ENCODE measurements at regions not wholly inside any gene's neighbourhood (a gene's known extent, or its start where the extent isn't known, plus 50 kb on each side); places are given as distances from the start of the nearest gene placed in this dataset.

DNA sequence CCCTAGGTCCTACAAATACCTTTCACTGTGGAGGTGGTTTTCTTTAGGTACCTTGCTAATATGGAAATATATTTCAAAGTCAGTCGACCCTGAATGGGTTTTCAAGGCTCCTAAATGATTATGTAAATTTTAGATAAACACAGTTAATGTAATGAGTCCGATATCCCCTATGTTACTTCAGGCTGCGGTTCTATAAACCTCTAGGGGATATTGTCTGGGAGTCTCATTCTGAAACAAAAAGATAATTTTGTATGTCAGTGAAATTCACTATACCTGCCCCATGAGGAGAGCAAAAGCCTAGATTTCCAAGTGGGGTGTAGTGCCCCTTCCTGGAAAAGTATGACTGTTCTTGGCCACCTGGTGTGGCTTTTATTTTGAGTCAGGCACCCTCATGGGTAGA lies 377.3 kb downstream of the ICE1 start:
- H2BK12ac ChIP-seq (ENCODE audit: insufficient read length, low read depth, low read length) = no peak overlapping the region
- H3K9me3 Mint-ChIP-seq = peaks cover 0 to 4% of the 10 kb centered on the region in 2 experiments; a peak in 2 of 5 replicates
- WGBS (ENCODE audit: extremely low coverage, insufficient read length, low lambda C conversion rate) = no CpG with 5 or more reads among the region's 3 CpGs
- H3K23ac ChIP-seq (ENCODE audit: insufficient read length, low read depth, low read length) = no peak overlapping the region
- TF ChIP-seq, protein P1, sequence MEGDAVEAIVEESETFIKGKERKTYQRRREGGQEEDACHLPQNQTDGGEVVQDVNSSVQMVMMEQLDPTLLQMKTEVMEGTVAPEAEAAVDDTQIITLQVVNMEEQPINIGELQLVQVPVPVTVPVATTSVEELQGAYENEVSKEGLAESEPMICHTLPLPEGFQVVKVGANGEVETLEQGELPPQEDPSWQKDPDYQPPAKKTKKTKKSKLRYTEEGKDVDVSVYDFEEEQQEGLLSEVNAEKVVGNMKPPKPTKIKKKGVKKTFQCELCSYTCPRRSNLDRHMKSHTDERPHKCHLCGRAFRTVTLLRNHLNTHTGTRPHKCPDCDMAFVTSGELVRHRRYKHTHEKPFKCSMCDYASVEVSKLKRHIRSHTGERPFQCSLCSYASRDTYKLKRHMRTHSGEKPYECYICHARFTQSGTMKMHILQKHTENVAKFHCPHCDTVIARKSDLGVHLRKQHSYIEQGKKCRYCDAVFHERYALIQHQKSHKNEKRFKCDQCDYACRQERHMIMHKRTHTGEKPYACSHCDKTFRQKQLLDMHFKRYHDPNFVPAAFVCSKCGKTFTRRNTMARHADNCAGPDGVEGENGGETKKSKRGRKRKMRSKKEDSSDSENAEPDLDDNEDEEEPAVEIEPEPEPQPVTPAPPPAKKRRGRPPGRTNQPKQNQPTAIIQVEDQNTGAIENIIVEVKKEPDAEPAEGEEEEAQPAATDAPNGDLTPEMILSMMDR (conservative IDR thresholded peaks at IDR 0.05) = no peak
- H3K36me3 Mint-ChIP-seq (ENCODE audit: insufficient read depth in 1 of 3, low read depth in 3 of 3) = peaks cover 0 to 2% (median 0%) of the 10 kb centered on the region in 3 experiments; a peak in 2 of 7 replicates
- H4K20me1 ChIP-seq (ENCODE audit: control insufficient read depth, insufficient read depth, insufficient read length) = no peaks in the 10 kb centered on the region
- no peak overlapping the region for H3K4me3 Mint-ChIP-seq
- no peaks in the 10 kb centered on the region for H3K27me3 Mint-ChIP-seq (ENCODE audit: low read depth)
- H3K27ac ChIP-seq (ENCODE audit: insufficient read length, low read depth, low read length) = no peak overlapping the region
- no peaks in the 10 kb centered on the region for H3K23me2 ChIP-seq (ENCODE audit: insufficient read length, low read depth, low read length, poor library complexity, severe bottlenecking)
- H2AFZ ChIP-seq (ENCODE audit: low read length) = no peak overlapping the region
- no peak overlapping the region for H4K5ac ChIP-seq (ENCODE audit: insufficient read length, low read depth, low read length)
- no peak overlapping the region for H3K4me2 ChIP-seq (ENCODE audit: insufficient read depth, insufficient read length, low read length)
- H3K4me1 ChIP-seq (ENCODE audit: insufficient read depth, low read length) = no peaks in the 10 kb centered on the region; the same call in 1 of the 2 replicates
- H3K79me1 ChIP-seq (ENCODE audit: insufficient read depth, low read depth, low read length, poor library complexity, severe bottlenecking) = no peaks in the 10 kb centered on the region
- no peak overlapping the region for H4K91ac ChIP-seq (ENCODE audit: insufficient read length, low read depth, low read length)
- no peak overlapping the region for H2BK5ac ChIP-seq (ENCODE audit: insufficient read length, low read length)
- no peak overlapping the region for H2BK120ac ChIP-seq (ENCODE audit: low read depth, low read length, poor library complexity, severe bottlenecking)
- H3T11ph ChIP-seq (ENCODE audit: low read length) = no peak overlapping the region
- peaks cover 6 to 7% of the 10 kb centered on the region in 2 experiments for H3K4me1 Mint-ChIP-seq
- H3K56ac ChIP-seq (ENCODE audit: insufficient read length, low read depth, low read length) = no peak overlapping the region
- H3K18ac ChIP-seq (ENCODE audit: insufficient read length, low read depth, low read length) = no peak overlapping the region
- H3K79me2 ChIP-seq (ENCODE audit: insufficient read depth, low read length) = no peaks in the 10 kb centered on the region
- no peak overlapping the region for H3K27ac Mint-ChIP-seq
- H2BK15ac ChIP-seq (ENCODE audit: low read depth, low read length) = no peak overlapping the region
- H2AK5ac ChIP-seq (ENCODE audit: insufficient read length, low read length) = no peak overlapping the region
- no peaks in the 10 kb centered on the region for H3K27me3 ChIP-seq (ENCODE audit: insufficient read depth, low read length)
- DNase-seq = no peak
- no peak overlapping the region for H3K14ac ChIP-seq (ENCODE audit: insufficient read depth, low read length)
- no peak overlapping the region for H2BK20ac ChIP-seq (ENCODE audit: low read depth, low read length, poor library complexity, severe bottlenecking)
- H4K8ac ChIP-seq (replicated peaks; ENCODE audit: insufficient read length, low read depth, low read length) = no peak overlapping the region
- H3K9me3 ChIP-seq (ENCODE audit: control insufficient read depth, low read depth, low read length) = no peaks in the 10 kb centered on the region
- H3K9ac ChIP-seq (ENCODE audit: extremely low read depth, insufficient read length, low read length) = no peak overlapping the region
- no peak overlapping the region for H3K4ac ChIP-seq (ENCODE audit: low read depth, low read length)
